ENCODE measurements at regions not wholly inside any gene's neighbourhood (a gene's known extent, or its start where the extent isn't known, plus 50 kb on each side); places are given as distances from the start of the nearest gene placed in this dataset.

- no peak for TF ChIP-seq CTCF (IDR thresholded peaks at IDR 0.05 in 2 of 3, conservative IDR thresholded peaks at IDR 0.05 in 1 of 3; ENCODE audit: borderline replicate concordance in 1 of 3, insufficient read depth in 1 of 3, low read depth in 2 of 3, low read length in 2 of 3)
- no peak for TF ChIP-seq EZH2phosphoT487 (IDR thresholded peaks at IDR 0.05; ENCODE audit: borderline replicate concordance)
- TF ChIP-seq POLR2AphosphoS5 (IDR thresholded peaks at IDR 0.05; ENCODE audit: low read depth, low read length): no peak
These were observed 304.3 kb downstream of the MATN1 start for GRCh38 chr1:30418939-30419720.

All from HCT116 (cell line).